ENCODE measurements at regions not wholly inside any gene's neighbourhood (a gene's known extent, or its start where the extent isn't known, plus 50 kb on each side); places are given as distances from the start of the nearest gene placed in this dataset.
"Not testable (repeated sequence)": the region's sequence is repeated elsewhere in the genome, so short reads cannot be mapped to it uniquely, and the experiment has no call there.

DNA sequence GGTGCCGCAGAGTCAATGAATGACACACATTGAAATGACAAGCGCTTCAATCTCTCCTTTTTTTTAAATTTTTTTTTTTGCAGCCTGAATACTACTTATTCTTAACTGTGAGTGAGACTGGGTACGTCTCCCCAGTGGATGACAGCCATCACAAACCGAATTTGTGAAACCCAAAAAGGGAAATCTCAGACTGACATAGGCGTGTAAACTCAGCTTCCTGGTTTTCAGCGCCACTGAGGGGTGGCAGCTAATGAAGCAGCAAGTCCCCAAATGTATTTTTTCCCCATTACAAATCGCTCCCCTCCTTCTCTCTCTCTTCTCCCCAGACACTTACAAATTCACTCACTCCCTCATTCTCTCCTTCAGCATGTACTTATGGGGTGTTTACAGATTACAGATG, 196.0 kb downstream of the MAF start:
- DNase-seq: no peak

DNA sequence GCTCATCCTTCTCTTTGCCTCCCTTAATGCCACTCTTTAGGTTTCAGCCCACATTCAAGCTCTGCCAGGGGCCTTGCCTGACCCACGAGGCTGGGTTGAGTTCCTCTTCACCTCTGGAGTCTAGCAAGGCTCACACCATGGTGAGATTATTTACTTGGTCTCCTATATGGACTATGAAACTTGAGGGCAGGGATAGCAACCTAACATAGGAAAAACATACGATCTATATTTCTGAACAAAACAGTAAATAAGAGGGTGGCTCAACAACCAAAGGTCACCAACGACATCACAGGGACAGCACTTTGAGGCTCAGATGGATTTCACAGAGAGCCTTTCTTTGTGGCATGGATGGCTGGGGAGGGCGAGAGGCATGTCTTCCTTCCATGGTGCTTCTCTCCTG, 197.0 kb downstream of the MAF start:
- no peak for DNase-seq

DNA sequence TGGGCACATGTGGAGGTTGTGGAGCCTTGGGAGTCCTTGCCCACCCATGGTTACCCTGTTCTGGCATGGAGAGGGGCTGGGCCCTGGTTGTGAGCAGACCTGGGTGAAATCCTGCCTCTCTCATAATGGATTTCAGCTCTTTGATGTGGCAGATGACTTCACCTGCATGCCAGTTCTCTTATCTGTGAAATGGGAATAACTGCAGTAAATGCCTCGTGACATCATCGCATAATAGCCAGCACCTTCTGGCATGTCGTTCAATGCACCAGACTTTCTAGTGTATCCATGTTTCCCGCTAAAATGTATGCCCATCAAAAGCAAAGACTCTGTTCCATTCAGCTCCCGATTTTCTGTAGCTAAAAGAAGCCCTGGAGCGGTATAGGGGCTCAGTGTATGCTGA, 197.6 kb downstream of the MAF start:
- no peak for DNase-seq

DNA sequence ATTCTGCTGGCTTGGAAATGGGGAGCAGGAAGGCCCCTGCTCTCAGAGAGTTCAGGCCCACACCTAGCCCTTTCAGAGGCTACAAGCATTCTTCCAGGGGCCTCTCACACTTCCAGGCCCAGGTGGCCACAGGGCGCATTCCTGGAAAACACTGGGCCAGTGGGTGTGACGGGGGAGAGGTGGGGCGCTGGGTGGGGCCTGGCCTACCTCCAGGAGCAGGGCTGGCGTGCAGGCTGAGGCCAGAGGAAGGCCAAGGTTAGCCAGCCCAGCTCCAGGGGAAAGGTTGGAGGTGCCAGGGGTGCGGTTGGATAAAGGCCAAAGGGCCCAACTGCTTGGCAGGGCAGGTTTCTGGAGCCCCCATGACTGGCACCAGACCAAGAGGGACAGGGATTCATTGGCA, 198.2 kb downstream of the MAF start:
- no peak for DNase-seq

DNA sequence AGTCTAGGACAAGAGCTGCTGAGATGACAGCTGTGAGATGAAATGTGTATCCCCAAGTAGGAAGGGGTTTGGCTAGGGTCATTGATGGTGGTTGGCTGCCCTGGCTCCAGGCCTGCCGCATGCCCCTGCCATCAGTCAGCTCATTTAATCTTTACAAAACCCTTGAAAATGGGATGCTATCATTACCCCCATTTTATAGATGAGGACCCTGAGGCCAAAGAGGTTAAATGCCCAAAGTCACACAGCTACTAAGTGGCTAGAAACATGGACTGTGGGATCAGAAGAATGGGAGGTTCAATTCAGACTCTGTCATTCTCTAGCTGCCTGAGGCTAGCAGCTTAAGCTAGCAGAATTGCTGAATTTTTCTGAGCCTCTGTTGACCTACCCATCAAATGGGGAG, 198.8 kb downstream of the MAF start:
- DNase-seq: no peak

DNA sequence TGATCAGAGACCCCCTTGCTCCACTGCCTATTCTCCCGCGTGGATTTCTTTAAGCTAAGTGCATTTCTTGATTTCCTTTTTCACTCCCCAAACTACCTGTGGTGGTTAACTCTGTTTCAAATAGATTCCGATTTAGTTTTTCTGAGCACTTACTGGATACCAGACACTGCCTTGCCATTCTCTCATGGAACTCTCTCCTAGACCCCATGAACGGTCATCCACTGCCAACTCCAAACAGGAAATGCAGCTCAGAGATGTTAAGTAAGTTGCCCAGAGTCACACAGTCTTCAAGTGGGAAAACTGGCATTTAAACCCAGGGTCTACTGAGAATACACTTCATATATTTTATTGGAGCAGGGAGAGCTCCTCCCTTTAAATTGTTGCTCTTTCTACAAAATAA, 199.4 kb downstream of the MAF start:
- no peak for DNase-seq

DNA sequence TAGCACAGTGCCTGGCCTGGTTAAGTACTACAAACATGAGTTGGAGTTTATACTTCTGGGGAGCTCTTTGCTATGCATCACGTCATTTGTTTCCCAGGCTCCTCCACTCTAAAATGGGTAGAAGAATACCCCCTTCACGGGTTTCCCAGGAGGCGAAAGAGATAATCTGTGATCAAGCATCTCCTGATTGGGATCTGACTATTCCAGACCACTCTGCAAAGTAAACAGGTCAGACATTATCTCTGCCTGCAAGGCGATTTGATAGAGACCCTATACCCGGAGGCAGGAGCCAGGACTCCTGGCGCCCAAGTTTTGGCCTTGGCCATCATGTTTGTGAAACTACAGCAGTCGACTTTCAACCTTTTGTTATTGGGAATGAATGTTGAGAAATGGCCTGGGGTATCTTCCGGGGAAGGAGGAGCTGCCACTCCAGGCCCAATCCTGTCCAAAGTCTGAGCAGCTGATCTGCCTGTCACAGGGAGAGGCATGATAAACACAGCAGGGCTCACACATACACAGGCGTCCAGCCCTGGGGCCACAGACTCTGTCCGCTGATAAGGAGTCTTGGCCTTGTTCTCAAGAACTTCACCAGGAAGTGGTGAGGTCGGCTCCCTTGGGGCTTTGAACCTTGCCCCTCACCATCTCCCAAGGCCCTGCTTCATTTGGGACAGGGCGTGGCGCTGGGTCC, 199.9 kb downstream of the MAF start:
- DNase-seq: no peak

DNA sequence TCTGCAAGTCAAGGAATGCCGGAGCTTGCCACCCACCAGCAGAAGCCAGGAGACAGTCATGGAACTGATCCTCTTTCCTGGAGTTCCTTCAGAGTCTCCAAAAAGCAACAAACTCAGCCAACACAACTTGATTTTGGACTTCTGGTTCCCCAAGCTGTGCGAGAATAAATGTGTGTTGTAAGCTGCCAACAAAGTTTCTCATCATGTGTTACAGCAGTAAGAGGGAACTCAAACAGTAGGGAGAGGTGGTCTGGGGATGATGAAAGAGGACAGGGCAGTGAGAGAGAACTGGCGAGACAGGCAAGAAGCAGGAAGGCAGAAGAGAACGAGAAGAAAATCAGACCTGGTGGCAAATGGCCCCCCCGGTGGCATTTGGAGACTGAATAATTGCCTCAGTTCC, 204.9 kb downstream of the MAF start:
- no peak for DNase-seq

DNA sequence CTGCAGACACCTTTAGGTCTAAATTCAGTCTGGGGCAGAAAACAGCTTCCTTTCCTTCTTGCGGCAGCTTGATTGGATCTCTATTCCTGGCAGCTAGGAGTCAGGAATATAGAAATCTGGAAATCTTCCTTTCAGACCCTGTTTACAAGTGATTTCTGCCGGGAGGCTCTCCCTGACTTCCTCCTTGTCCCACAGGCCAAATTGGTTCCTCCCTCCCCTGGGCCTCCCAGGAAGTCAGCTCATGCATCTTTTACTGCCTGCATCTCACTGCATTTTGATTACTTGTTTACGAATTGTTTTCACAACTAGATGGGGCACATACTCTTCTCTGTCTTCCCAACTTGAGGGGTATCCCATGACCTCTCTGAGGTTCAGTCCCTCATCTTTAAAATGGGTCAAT, 206.3 kb downstream of the MAF start:
- no peak for DNase-seq

DNA sequence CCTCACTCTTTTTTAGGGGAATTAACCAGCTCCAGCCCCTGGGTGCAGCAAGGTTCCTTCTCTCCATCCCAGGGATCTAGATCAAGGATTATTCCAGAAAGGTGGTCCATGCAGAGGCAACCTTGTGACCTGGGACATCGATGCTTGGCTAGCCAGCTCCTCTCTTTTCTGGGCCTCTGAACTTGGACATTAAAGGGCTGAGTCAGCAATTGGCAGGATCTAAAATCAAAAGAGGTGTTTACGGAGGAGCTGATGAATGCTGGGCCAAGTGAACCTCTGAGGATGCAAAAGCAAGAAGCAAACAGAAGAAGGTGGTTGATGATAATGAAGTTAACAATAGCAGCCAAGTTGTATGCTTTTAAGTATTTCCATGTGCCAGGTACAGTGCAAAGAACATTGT, 207.0 kb downstream of the MAF start:
- no peak for DNase-seq

DNA sequence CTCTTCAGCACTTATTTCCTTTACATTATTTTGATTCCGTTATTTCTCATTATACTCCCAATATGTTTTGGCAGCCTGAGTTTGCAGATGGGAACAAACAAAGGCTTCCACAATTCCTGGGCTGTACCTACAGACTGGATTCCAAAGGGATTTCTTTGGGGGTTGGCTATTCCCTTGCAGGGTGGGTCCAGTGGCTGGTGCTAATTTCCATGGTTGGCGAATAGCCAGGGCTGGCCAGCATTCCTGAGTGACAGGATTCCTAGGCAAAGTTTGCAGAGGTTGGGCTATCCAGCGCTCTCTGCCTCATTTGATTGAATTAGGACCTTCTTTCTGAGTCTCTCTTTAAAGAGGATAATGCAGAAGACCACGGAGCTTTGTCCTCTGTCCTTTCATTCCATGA, 207.4 kb downstream of the MAF start:
- no peak for DNase-seq

DNA sequence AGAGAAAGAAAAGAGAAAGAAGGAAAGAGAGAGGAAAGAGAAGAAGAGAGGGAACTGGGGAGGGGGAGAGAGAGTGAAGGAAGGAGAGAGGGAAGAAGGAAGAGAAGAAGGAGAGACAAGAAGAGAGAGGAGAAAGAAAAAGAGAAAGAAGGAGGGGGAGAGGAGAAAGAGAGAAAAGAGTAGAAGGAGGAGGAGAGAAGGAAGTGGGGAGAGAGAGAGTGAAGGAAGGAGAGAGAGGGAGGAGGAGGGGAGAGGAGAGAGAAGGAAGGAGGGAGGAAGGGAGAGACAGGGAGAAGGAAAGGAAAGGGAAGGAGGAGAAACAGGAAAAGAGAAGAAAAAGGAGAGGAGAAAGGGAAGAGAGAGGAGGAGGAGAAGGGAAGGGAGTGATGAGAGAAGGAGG, 208.5 kb downstream of the MAF start:
- no peak for DNase-seq

DNA sequence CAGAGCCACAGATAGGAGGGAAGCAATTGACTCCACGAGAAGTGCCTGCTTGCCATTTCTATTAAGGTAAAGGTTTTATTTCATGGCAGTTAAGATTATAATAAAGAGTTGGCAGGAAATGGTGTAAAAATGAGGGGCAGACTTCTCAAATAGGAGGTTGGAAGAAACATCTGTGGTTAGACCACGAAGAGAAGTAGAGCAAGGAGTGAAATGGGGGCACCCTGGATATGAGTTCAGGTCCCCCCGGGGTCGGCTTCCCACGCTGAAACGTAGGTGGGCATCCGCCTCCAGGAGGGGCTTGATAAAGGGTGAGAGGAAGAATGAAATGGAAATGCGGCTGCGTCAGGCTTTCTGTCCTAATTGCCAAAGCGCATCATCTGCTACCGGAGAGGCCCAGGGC, 209.1 kb downstream of the MAF start:
- no peak for DNase-seq

DNA sequence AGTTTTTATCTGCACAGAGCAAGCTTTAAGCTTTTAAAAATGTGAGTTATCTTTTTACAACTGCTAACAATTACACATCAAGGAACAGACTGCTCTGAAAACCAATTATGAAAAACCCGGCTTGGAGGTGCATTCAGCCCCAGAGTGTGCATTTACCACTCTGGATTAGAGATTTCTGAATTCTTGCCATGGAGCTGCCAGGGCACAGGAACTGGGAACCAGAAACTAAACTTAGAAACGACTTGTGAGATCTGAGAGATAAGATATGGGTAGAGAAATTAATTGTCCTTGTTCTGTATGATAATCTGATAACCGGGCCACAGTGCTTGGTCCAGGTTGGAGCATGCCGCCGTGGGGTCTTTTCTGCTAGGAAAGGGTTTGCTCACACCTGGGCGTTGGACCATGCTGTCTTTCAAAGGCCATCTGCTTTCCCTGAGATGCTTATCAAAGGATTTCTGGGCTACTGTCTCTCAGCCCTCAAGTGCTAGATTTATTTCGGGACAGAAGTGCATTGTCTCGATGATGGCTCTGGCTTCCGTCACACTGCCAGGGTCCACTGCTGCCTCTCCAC, 210.0 kb downstream of the MAF start:
- no peak for DNase-seq

DNA sequence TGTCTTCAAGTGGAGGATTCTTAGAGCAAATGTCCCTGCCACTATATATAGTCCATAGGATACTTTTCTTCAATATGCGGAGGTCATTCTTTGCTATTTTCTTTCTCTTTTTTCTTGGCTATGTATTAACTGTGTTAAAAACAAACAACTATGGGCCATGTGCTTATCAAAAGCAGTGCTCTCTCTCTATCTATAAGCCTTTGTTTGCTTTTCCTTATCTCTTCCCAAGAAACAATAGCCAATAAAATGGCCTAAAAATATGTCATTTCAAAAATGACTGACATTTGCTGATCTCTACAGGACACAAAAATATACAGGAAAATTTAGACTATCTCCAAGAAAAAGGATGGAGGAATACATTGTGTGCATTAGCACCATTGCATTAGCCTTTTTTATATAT, 212.1 kb downstream of the MAF start:
- DNase-seq: no peak

DNA sequence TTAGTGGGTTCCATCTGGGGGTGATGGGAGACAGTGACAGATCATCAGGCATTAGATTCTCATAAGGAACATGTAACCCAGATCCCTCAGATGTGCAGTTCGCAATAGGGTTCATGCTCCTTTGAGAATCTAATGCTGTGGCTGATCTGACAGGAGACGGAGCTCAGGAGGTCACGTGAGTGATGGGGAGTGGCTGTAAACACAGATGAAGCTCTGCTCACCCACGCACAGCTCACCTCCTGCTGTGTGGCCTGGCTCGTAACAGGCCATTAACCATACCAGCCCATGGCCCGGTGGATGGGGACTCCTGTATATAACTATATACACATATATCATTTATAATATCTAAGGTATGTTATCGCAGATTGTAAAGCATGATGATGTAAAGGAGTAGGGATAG, 214.2 kb downstream of the MAF start:
- no peak for DNase-seq

DNA sequence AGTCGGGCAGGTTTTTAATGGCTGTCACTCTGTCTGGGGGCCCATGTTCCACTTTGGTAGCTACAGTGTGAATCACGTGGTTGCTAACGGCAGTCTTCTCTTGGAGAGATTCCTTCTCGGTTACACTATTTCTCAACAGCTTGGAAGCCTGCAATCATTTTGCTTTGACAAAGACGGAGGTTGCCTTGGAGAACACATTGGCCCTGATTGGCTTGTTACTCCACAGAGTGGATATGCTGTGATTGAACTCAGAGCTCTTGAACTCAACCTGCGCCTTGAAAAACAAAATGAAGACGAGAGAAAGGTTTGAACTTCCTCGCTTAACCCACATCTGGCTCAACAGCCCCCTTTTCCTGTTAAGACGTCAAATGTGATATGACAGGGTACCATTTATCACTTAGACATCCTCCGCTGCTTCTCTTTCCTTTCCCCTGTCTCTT, 218.9 kb downstream of the MAF start:
- peak in 1 of 5 donors; percentile 1 for DNase-seq

DNA sequence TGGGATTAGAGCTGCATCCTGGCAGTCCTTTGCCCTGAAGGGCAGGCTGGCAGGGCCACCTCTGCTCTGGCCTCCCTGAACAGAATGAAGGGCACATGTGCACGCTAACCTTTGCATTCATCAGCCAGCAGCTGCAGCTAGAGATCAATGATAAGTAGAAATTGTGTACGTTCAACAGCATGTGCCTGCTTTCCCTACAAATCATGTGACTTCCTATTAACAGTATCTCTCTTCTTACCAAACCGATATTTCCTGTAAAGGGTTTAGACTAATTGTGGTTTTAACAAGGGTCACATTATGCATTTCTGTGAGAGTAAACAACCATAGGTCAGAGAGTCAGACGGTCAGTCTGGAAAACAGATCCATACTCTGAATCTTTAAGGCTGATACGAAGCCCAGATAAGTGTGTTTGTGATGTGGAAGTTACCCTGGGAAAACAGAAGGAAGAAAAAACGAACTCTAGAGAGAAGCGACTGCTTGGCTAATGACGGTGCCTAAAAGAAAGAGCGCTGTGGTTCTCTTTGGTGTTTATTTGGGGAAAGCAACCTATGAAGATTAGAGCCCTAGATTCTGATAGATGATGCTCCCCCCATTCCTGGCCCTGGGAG, 219.4 kb downstream of the MAF start:
- peak in 2 of 5 donors; percentile 3 to 49 for DNase-seq

DNA sequence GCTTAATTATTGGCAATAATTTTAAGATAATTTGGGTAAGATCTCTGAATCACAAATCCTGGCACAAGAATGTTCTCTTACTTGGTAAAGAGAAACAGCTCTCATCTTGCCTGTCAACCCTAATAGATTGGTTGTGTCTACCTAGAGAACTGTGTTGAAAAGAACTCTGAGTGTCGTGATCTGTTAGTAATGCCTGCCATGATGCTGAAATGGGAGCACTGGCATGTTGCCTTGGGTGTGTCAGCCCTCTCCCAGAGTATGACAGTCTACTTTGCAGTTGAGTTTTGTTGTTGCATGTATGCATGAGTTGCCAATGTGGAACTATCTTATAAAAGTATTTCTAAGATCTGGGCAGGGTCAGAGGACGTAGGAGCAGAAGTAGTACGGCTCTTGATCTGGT, 221.4 kb downstream of the MAF start:
- DNase-seq: no peak

DNA sequence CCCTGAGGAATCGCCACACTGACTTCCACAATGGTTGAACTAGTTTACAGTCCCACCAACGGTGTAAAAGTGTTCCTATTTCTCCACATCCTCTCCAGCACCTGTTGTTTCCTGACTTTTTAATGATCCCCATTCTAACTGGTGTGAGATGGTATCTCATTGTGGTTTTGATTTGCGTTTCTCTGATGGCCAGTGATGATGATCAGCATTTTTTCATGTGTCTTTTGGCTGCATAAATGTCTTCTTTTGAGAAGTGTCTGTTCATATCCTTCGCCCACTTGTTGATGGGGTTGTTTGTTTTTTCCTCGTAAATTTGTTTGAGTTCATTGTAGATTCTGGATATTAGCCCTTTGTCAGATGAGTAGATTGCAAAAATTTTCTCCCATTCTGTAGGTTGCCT, 223.5 kb downstream of the MAF start:
- not testable (repeated sequence) for DNase-seq

DNA sequence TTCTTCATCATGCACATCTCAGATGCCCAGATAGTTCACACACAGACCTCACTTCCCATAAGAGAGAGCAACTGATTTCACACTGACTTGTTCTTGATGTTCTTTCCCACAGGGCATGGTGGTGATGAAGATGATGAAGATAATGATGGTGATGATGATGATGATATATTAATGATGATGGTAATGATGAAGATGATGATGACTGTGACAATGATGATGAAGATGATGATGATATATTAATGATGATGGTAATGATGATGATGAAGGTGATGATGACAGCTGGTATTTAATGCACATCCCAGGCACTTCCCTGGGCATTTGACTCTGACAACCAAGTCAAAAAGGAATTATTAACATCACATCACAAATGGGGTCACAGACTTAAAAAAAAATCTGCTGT, 225.2 kb downstream of the MAF start:
- DNase-seq: no peak

DNA sequence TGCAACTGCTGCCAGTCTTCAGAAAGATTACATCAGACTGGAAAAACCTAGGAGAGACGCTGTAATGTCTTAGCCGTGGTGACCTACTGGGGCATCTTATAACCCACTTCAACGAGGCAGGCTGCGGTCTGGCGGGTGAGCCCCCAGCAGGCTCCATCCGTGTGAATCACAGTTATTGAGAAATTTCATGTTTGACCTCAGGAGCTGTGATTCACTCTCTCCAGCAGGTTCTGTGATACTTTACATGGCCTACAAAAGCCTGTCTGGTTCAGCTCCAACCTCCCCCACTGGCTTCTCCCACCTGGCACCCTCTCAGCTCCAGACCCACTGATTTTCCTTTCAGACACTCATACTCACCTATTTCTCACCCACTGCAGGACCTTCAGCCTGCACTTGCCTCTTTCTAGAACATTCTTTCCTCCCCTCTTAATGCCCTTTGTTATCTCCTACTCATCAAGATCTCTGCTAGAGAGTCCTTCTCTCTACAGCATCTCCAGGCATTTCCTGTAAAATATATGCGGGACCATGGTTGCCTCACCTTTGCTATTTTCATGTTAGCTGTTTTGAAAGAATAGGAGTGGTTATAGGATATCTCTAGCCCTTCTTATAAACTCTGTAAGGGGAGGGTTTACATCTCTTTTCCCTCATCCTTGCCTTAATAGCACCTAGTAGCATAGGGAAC, 227.9 kb downstream of the MAF start:
- no peak for DNase-seq

DNA sequence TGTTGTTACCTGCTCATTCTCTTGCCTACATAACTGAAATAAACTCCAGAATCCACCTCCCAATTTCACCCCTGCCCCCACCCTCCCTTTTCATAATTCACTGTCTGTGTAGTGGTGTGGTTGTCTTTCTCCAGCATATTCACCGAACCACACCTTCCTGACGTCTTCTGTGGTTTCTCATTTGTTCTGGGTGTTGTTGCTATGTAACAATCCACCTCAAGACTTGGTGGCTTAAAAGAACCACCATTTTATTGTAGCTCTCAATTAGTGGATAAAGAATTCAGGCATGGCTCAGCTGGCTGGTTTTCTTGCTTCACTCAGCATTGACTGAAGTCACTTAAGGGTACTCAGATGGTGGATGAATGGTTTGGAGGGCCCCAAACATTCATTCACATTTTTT, 229.8 kb downstream of the MAF start:
- DNase-seq: peak in 2 of 5 donors; percentile 13 to 45

DNA sequence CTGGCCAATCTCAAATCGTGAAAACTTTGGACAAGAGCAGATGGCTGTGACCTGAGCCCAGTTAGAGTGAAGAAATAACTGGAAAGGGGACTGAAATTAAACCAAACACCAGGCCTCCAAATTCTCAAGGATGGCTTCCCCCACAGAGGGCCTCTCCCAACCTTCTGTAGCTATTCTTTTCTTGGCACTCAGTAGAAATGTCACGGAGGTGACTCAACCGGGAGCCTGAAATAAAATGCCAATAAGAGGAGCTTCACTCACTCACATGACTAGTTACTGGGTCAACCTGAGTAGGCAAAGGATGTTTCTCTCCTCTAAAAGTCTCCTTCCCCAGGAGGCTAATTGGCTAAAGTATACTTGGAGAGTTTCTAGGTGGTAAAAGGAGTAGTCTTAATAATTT, 230.7 kb downstream of the MAF start:
- no peak for DNase-seq

Measured in T-helper 1 cell (primary cell).